DND-41 (cell line): ENCODE measurements at regions not wholly inside any gene's neighbourhood (a gene's known extent, or its start where the extent isn't known, plus 50 kb on each side); places are given as distances from the start of the nearest gene placed in this dataset.

Experiments used
- CTCF ChIP-seq: IDR thresholded peaks from 2 replicates; pipeline ENCODE4 v1.5.1; 2012; ENCODE audit warnings: borderline replicate concordance, low read length, moderate library complexity, mild to moderate bottlenecking; ENCODE audit not compliant: poor library complexity, severe bottlenecking; ENCODE audit errors: extremely low read depth
- EZH2 ChIP-seq: IDR thresholded peaks from 3 replicates; pipeline ENCODE4 v1.6.1; 2012; ENCODE audit warnings: borderline replicate concordance, low read depth, mild to moderate bottlenecking, moderate library complexity, low read length, inconsistent platforms; ENCODE audit not compliant: severe bottlenecking

- TF ChIP-seq CTCF (no peak), EZH2 (no peak)
Observed at GRCh38 chr19:31496076-31496475, 146.8 kb upstream of the TSHZ3 start.
